CD1c-positive myeloid dendritic cell (primary cell): ENCODE measurements at regions not wholly inside any gene's neighbourhood (a gene's known extent, or its start where the extent isn't known, plus 50 kb on each side); places are given as distances from the start of the nearest gene placed in this dataset.
"Not testable (repeated sequence)": the region's sequence is repeated elsewhere in the genome, so short reads cannot be mapped to it uniquely, and the experiment has no call there.

ENCODE experiments used
- DNase-seq: peaks from one replicate; pipeline ENCODE4 v3.0.0-alpha.2; 2016; ENCODE audit errors: extremely low spot score

DNA sequence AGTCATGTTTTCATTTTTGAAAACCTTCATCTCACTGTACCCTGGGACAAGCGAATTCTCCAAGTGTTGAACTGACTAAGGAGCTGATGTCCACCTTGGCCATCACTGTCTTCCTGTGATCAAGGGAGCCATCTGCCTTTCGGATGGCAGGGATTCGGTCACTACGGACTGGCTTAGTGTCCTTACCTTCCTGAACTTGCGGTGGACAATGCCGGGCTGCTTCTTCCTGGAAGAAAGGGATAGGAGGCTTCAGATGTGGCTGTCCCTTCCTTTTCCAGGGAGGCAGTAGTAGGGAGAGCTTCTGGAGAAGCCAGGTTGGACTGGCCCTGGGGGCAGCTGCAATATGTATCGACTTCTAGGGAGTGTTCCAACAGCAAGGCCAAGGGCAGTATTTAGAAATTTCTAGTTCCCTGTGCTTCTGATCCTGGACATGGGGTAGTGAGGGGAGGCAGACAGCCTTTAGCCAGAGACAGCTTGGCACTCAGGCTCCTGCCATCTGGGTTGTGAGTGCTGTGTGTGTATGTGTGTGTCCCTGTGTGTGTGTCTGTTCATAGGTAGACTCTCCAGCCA is 114.6 kb downstream of the IER5 start:
- no peak for DNase-seq

DNA sequence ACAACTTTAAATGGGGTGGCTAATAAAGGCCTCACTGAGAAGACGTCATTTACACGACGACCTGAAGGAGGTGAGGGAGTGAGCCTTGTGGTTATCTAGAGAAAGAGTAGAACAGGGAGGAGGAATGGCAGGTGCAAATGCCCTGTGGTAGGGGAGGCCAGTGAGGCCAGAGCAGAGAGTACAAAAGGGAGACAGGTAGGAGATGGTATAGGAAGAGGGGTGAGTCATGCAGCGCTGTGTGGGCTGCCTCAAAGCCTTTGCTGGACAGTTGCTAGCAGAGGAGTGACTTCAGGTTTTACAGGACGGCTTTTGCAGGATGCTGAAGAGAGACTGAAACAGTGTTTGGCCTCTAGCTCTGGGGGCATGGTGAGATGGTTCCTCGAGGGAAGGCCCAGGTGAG is 116.0 kb downstream of the IER5 start:
- no peak for DNase-seq

DNA sequence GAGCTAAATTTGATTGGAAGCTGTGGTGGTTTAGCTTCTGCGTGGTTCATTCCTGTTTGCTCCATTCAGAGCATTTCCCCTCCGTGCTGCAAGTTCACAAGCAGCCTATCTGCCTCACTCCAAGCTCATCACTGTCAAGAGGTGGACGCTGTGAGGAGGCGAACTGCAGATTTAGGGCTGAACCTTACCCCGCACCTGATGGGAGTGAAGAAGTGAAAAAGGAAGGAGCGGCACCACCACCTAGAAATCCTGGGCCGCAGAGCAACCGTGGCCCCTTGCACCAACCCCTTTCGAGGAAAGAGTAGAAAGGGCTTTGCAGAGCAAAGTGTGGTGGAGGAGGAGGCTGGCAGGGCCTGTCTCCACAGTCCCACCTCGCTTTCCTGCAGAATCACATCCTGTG is 117.4 kb downstream of the IER5 start:
- DNase-seq, result no peak

DNA sequence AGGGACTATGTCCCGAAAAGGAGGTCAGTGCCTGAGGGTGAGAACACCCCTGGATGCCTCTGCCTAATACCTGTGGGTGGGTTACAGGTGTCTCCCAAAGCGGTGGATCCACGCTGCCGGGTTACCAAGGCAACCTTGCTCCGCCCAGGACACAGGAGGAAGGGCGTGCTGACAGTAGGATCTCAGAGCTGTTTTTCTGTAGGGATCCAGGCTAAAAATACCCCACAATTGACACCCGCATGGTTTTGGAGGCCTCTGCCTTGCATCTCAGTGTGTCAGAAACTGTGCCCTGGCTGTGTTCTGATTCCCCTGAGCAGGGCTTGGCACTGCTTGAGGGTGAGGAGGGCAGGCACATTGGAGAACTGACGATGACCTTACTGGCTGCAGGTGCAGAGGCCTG is 118.0 kb downstream of the IER5 start:
- no peak for DNase-seq

DNA sequence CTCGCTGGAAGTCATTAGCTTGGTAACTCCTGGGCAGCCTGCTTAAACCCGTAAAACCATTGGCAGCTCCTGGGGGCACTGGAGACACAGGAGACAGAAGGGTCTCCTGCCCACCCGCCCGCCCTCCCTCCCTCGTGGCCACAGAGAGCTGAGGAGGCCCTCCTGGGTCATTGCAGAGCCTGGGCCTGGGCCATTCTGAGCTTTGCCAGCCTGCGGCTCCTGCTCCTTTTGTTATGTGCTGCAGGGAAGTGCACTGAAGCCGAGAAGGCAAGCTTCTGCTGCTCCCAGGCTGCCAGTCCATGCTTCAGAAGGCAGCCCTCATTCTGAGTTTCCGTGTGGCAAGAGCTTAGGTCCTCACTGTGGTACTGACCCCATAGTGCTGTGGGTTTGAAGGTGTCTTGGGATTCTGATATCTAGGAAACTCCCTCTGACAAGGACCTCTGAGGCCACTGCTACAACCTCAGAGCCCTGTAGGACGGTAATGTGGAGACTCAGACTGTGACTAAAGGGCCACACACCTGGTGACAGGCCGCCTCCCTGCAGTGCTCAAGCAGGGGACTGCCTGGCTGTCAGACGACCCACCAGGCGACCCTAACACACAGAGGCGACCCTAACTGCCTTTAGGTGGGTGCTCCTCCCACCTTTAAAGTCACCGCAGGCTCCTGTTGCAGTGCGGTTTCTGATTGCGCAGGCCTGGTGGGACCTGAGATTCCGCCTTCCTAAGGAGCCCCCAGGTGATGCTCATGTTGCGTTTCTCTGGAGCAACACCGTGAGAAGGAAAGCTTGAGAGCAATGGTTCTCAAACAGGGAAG is 118.7 kb downstream of the IER5 start:
- DNase-seq, result no peak

DNA sequence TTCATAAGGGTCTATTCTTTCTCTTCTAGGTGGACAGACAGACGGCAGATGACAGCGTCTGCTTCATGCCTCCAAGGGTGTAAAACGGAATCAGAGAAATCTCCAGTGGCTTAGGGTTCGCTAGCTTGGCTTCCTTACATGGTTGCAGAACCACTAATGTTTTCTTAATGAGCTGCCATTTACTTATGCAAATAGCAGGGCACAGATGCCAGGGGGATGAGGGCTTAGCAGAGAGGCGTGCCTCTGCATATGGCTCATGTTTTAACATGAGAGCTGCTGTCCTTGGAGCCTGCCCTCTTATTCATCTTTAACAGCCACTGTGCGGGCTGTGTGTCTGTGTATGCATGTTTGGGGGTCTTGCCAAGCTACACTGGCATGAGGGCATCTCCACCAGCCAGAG is 119.6 kb downstream of the IER5 start:
- DNase-seq, result no peak

DNA sequence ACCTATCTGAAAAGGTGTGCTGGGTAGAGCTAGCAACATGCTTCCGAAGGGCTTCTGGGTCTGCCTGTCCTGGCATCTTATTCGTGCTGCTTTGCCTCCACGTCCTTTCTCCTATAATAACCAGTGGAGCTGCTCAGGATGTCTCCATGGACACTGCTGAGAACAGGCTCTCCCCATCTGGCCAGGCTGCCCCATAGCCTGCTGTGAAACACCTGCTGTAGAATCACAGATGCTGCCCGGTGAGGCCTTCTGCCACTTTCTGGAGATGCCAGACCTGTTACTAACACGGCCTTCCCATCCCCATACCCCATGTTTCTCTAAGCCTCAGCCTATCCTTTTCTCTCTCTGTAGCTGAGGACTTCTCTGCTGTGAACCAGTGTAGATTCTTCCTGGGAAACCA is 120.5 kb downstream of the IER5 start:
- no peak for DNase-seq

DNA sequence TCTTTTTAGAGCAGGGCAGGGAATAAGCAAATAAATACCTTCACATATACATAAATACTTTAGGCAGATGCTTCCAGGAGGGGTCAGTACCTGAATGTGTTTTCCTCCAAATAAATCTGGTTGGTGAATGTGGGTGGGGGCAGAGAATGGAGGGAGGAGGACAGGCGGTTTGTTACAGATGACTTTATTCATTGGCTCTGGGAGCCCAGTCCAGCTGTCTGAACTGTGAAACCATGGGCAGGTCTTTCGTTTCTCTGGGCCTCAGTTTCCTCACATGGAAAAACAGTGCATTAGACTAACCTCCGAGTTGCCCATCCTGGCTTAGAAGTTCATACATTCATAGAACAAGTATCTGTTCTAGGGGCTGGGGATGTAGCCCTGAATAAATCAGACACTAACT is 124.6 kb downstream of the IER5 start:
- DNase-seq, result no peak

DNA sequence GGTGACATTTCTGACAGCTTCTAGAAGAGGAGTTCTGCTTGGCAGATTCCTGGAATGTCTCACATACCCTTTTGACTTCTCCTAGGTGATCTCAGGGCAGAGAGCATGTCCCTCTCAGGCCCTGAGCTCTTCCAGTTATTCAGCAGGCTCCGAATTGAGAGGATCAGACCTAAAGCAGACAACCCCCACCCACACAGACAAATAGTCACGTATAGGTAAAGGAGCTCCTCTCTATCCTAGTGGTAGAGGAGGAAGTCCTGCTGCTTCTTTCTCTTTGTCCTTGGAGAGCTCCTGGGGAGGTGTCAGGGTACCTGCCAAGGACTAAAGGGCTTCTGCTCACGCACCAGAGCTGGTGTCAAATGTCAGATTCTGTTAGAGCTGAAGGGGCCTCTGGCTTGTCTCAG is 128.1 kb downstream of the IER5 start:
- no peak for DNase-seq

DNA sequence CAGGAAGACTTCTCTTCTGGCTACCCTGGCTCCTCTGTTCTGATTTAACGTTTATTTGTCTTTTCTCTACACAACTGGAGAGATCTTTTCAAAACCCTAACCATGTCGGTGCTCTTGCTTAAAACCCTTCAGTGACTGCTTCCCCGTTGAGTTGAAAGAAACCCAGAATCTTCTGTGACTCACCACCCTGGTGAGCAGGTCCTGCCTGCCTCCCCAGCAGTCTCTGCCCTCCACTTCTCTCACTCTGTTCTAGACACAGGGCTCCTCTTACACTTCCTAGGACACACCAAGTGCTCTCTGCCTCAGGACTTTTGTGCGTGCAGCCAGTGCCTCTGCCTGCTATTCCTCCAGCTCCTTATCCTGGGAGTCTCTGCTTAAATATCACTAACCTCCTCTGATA is 131.4 kb downstream of the IER5 start:
- DNase-seq, result no peak

DNA sequence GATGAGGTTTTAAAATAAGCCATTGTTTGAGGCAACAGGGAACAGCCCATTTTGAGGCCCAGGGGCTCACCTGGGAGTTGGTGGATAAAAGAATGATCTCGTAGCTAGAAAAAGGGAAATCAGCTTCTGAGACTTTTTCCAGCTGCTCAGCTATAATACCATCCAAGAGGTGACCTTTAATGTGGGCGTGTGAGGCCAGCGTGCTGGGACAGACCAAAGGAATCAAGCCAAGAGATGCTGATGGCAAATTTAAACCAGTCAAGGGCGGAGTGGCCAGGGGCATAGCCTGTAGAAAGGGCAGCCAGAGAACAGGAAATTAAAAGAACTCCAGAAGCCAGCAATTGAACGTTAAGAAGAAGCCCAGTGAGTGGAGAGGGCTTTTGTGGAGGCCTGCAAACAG is 132.6 kb downstream of the IER5 start:
- no peak for DNase-seq

DNA sequence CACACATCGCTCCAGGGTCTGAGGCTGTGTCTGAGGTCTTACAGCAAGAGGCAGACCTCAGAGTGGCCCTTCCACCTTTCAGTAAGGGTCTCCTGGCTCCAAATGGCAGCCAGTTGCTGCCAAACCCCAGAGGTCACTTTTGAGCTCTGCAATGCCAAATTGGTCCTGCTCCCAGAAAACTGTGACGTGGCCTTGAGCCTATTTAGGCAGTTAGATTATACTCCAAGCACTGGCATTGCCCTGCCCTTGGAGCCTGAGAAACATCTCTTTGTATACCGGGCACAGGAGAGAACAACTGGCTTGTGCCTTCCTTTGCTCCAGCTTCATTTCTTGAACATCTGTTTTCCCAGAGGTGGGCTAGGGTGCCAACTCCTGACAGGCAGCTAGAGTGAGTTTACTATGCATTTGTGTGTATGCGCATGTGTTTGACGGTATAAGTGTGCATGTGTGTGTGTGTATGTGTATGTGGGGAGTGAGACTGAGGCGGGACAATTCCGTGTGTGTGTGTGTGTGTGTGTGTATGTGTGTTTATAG is 134.5 kb downstream of the IER5 start:
- DNase-seq, result no peak

DNA sequence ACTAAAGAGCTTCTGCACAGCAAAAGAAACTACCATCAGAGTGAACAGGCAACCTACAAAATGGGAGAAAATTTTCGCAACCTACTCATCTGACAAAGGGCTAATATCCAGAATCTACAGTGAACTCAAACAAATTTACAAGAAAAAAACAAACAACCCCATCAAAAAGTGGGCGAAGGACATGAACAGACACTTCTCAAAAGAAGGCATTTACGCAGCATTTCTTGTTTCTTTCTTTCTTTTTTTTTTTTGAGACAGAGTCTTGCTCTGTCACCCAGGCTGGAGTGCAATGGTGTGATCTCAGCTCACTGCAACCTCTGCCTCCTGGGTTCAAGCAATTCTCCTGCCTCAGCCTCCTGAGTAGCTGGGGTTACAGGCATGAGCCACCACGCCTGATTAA is 138.2 kb downstream of the IER5 start:
- DNase-seq, result not testable (repeated sequence)

DNA sequence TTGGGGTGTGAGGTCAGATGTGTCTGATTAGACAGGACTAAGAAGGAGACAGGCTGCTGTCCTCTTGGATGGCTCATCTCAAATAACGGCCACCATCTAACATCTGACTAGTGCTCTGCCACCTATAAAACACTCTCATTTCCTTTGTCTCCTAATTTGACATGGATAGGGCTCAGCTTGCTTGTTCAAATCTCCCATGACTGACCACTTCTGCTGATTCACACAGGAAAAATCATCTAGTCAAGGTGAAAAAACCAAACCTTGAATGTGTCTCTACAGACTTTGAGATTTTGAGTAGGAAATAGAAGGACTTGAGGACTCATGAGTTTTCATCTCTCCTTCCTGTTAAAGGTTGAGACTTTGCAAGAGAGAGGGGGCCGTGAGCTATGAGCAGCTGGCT is 150.6 kb downstream of the IER5 start:
- DNase-seq, result no peak

DNA sequence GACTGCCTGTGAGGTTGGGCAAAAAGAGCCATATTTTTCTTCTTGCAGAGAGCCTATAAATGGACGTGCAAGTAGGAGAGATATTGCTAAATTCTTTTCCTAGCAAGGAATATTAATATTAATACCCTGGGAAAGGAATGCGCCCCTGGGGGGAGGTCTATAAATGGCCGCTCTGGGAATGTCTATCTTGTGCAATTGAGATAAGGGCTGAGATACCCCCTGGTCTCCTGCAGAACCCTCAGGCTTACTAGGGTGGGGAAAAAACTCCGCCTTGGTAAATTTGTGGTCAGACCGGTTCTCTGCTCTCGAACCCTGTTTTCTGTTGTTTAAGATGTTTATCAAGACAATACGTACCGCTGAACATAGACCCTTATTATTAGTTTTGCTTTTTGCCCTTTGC is 157.8 kb downstream of the IER5 start:
- DNase-seq, result not testable (repeated sequence)

DNA sequence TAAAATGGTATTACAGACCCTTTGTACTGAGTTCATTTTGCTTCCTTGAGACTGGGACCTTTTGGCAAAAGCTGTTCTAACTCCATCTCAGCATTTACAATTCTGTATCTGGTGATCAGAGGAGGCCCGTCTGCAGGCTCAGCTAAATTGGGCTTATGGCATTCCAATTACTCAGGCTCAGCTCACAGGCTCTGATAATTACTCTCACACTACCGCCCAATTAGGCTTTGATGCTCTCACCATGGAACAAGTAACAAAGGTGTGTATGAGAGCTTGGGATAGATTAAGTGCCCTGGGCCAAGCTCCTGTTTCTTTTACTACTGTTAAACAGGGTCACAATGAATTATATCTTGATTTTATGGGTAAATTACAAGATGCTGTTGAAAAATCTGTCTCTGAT is 159.9 kb downstream of the IER5 start:
- DNase-seq, result not testable (repeated sequence)

DNA sequence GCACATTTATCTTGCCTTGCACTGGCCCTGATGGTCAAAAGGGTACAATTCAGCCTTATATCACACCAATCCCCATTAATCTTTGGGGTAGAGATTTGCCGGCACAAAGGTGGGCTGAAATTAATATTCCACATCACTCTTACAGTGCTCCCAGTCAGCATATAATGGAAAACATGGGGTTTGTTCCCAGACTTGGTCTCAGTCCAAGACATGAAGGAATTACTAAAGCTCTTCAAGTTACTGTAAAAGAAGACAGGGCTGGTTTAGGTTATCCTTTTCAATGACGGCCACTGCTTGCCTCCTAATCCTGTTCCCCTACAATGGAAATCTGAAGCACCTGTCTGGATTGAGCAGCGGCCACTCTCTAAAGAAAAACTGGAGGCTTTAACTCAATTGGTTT is 160.7 kb downstream of the IER5 start:
- no peak for DNase-seq

DNA sequence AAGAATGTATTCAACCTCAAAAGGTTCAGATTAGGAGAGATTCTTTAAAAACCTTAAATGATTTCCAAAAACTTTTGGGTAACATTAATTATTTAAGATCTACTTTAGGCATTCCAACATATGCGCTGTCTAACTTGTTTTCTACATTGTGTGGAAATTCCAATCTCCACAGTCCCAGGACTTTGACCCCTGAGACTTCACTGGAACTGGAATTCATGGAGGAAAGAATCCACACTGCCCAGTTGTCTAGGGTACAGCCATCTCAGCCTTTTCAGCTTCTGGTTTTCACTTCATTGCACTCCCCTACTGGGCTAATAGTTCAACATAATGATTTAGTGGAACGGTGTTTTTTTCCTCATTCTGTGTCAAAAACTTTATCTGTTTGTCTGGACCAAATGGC is 161.5 kb downstream of the IER5 start:
- DNase-seq, result no peak

DNA sequence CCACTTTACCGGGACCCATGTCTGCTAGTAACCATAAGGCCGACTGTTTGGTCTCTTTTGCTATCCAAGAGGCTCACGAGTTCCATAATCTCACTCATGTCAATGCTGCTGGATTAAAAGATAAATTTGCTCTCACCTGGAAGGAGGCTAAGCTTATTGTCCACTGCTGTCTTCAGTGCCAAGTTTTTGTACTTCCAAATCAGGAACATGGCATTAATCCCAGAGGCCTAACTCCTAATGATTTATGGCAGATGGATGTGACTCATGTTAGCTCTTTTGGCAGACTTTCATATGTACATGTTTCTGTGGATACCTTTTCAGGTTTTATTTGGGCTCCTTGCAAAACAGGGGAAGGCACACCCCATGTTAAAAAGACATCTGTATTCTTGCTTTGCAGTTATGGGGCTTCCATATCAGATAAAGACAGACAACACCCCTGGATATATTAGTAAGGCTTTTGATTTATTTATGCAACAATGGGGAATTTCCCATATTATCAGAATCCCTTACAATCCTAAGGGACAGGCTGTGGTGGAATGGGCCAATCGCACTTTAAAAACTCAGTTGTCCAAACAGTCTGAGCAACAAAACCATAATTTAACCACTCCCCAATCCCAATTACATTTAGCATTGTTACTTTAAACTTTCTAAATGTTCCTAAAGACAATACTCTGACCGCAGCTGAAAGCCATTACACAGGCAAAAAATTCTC is 162.7 kb downstream of the IER5 start:
- no peak for DNase-seq

DNA sequence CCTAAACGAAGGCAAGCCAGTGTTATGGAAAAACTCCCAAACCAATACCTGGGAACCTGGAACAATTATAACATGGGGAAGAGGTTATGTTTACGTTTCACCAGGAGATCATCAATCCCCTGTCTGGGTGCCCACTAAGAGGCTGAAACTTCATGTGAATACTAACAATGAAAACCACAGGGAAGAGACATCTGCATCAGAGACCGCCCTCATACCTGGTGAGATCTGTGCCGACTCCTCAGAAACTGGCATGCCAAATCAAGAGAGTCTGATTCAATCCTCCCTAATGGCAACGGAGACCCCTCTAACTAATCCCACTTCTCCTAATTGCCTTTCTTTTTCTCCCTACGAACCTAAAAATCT is 163.2 kb downstream of the IER5 start:
- DNase-seq, result no peak

DNA sequence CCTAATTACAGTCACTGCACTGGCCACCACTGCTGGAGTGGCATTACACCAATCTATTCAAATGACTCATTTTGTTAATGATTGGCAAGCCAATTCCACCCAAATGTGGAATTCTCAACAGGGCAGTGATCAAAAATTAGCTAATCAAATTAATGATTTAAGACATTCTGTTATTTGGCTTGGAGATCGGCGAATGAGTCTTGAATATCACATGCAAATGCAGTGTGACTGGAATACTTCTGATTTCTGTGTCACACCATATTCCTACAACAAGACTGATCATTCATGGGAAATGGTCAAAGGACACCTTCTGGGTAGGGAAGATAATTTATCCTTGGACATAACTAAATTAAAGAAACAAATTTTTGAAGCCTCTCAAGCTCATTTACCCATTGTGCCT is 165.1 kb downstream of the IER5 start:
- DNase-seq, result not testable (repeated sequence)

DNA sequence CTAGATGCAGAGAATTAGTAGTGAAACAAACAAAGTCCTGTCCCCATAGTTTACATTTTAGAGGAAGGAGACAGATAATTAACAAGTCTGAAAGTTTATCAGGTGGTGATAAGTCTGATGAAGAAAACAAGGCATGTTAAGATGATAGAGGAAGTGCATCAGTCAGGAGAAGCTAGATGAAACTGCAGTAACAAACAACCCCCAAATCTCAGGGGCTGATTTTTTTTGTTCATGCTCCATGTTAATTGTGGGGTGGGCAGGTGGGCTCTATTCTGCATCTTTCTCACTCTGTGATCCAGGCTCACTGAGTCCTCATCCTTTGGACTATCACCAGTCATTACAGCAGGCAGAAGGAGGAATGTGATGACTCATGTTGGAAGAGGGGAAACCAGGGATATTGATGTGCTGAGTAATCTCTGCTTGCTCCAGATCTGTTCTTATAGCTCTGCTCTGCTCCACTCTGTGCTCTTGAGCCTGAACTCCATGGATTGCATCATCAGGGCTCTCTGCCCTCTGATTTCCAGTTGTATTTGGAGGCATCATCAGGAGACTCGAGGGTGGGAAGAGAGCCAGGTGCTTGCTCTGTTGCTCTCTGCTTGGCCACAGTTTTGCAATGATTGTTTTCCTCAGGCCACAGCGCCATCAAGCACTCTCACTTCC is 166.9 kb downstream of the IER5 start:
- DNase-seq, result no peak
